ENCODE measurements at regions not wholly inside any gene's neighbourhood (a gene's known extent, or its start where the extent isn't known, plus 50 kb on each side); places are given as distances from the start of the nearest gene placed in this dataset.

- no peak for DNase-seq (ENCODE audit: extremely low read depth, low read depth, low spot score)
Observed at GRCh38 chr13:79267560-79267959, 138.5 kb downstream of the RBM26 start.

- no peak for DNase-seq (ENCODE audit: extremely low read depth, low read depth, low spot score)
Observed at GRCh38 chr13:79258489-79258888, 147.6 kb downstream of the RBM26 start.

GRCh38 chr13:79246578-79246949, 159.5 kb downstream of the RBM26 start:
- DNase-seq (ENCODE audit: extremely low read depth, low read depth, low spot score): no peak

GRCh38 chr13:79245937-79246577, 160.0 kb downstream of the RBM26 start:
- DNase-seq (ENCODE audit: extremely low read depth, low read depth, low spot score): no peak

- no peak for DNase-seq (ENCODE audit: extremely low read depth, low read depth, low spot score)
Observed at GRCh38 chr13:79241697-79242096, 164.4 kb downstream of the RBM26 start.

- no peak for DNase-seq (ENCODE audit: extremely low read depth, low read depth, low spot score)
Observed at GRCh38 chr13:79237981-79238380, 168.1 kb downstream of the RBM26 start.

- DNase-seq (ENCODE audit: extremely low read depth, low read depth, low spot score): no peak
Observed at GRCh38 chr13:79231887-79232286, 174.2 kb downstream of the RBM26 start.

GRCh38 chr13:79229761-79230160, 176.3 kb downstream of the RBM26 start:
- no peak for DNase-seq (ENCODE audit: extremely low read depth, low read depth, low spot score)

GRCh38 chr13:79228972-79229371, 177.1 kb downstream of the RBM26 start:
- no peak for DNase-seq (ENCODE audit: extremely low read depth, low read depth, low spot score)

GRCh38 chr13:79227418-79227817, 178.6 kb downstream of the RBM26 start:
- DNase-seq (ENCODE audit: extremely low read depth, low read depth, low spot score): no peak

GRCh38 chr13:79226938-79227337, 179.1 kb downstream of the RBM26 start:
- DNase-seq (ENCODE audit: extremely low read depth, low read depth, low spot score): no peak

GRCh38 chr13:79226250-79226649, 179.8 kb downstream of the RBM26 start:
- DNase-seq (ENCODE audit: extremely low read depth, low read depth, low spot score): no peak

GRCh38 chr13:79225487-79226232, 180.4 kb downstream of the RBM26 start:
- DNase-seq (ENCODE audit: extremely low read depth, low read depth, low spot score): no peak

- DNase-seq (ENCODE audit: extremely low read depth, low read depth, low spot score): no peak
Observed at GRCh38 chr13:79222427-79223205, 183.4 kb downstream of the RBM26 start.

GRCh38 chr13:79212064-79212619, 193.9 kb downstream of the RBM26 start:
- DNase-seq (ENCODE audit: extremely low read depth, low read depth, low spot score): no peak

GRCh38 chr13:79211377-79211776, 194.7 kb downstream of the RBM26 start:
- no peak for DNase-seq (ENCODE audit: extremely low read depth, low read depth, low spot score)

GRCh38 chr13:79197933-79198332, 208.1 kb downstream of the RBM26 start:
- no peak for DNase-seq (ENCODE audit: extremely low read depth, low read depth, low spot score)

- no peak for DNase-seq (ENCODE audit: extremely low read depth, low read depth, low spot score)
Observed at GRCh38 chr13:79196843-79197242, 209.2 kb downstream of the RBM26 start.

- DNase-seq (ENCODE audit: extremely low read depth, low read depth, low spot score): no peak
Observed at GRCh38 chr13:79196366-79196765, 209.7 kb downstream of the RBM26 start.

GRCh38 chr13:79194727-79195126, 211.3 kb downstream of the RBM26 start:
- DNase-seq (ENCODE audit: extremely low read depth, low read depth, low spot score): no peak

GRCh38 chr13:79194272-79194671, 211.8 kb downstream of the RBM26 start:
- DNase-seq (ENCODE audit: extremely low read depth, low read depth, low spot score): no peak

Data from glomerular endothelial cell (primary cell).